ENCODE measurements at regions not wholly inside any gene's neighbourhood (a gene's known extent, or its start where the extent isn't known, plus 50 kb on each side); places are given as distances from the start of the nearest gene placed in this dataset.

- TF ChIP-seq CTCF (IDR thresholded peaks at IDR 0.05) (no peak), POLR2A (IDR thresholded peaks at IDR 0.05) (no peak), POLR2AphosphoS5 (IDR thresholded peaks at IDR 0.05) (no peak)
Observed at GRCh38 chr11:109972181-109972715, 120.9 kb upstream of the ZC3H12C start.
